Activated CD4-positive, CD25-positive, alpha-beta regulatory T cell (primary cell): ENCODE measurements at regions not wholly inside any gene's neighbourhood (a gene's known extent, or its start where the extent isn't known, plus 50 kb on each side); places are given as distances from the start of the nearest gene placed in this dataset.
"Not testable (repeated sequence)": the region's sequence is repeated elsewhere in the genome, so short reads cannot be mapped to it uniquely, and the experiment has no call there.

Experiments used
- DNase-seq, 4 experiments: peaks; one replicate each; lab custom pipeline; 2025; lab: John Stamatoyannopoulos, UW

GRCh38 chr11:79506124-79506523, 65.3 kb upstream of the TENM4 start:
- DNase-seq = no peak

- DNase-seq = no peak
Measured at GRCh38 chr11:79503028-79503427, 62.2 kb upstream of the TENM4 start.

GRCh38 chr11:79501707-79502106, 60.9 kb upstream of the TENM4 start:
- no peak for DNase-seq

DNA sequence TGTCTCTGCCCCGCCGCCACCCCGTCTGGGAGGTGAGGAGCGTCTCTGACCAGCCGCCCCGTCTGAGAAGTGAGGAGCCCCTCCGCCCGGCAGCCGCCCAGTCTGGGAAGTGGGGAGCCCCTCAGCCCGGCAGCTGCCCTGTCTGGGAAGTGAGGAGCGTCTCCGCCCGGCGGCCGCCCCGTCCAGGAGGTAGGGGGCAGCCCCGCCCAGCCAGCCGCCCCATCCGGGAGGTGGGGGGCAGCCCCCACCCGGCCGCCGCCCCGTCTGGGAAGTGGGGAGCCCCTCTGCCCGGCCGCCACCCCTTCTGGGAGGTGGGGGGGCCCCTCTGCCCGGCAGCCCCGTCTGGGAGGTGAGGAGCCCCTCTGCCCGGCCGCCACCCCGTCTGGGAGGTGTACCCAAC, 59.1 kb upstream of the TENM4 start:
- not testable (repeated sequence) for DNase-seq

GRCh38 chr11:79498667-79499066, 57.8 kb upstream of the TENM4 start:
- DNase-seq = no peak

DNA sequence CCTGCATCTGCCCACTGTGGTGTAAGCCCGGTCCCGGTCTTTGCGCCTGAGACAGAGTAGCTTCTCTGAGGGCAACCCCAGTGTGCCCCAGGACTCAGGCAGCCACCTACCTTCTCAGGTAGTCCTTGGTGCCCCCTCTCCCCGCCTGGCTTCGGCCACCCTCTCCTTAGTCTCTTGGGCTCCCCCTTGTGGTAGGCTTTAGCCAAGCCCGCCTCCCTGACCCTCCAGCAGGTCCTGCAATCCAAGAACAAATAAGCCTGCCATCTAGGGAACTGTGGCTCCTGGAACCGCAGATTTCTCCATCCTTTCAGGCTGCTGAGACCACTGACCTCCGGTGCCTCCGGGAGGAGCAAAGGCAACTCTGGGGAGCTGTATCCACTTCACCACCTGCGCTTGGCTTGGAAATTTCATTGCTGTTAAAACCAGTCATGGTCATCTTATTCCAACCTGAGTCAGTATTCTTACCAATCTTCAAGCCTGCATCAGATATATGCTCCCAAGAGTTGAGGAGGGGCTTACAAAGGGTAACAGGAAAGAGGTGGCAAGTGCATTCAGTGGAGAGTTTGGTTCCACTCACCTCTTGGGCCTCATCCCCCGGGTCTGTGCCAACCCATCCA, 52.8 kb upstream of the TENM4 start:
- DNase-seq = peak in 1 of 4 experiments; percentile 2

DNA sequence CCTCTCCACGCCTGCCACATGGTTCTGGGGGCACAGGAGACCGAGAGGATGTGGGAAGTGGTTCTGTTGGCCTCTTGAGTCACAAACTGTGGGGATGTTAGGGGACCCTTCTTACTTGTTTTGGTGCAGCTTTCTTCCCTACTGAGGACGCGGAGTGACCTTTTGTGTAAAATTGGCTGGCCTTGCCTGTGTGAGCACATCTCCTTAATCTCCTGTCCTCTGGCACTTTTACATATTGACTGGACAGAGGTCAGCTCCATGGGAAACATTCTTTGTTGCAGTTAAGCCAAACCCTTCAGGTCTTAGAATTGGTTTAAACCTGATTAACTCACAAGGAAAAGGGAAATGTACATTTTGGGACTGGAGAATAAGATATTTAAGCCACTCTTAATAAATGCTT, 51.2 kb upstream of the TENM4 start:
- DNase-seq = no peak
